GM23338 (cell line): ENCODE measurements at regions not wholly inside any gene's neighbourhood (a gene's known extent, or its start where the extent isn't known, plus 50 kb on each side); places are given as distances from the start of the nearest gene placed in this dataset.

ENCODE experiments used
- ATAC-seq: fragments of 200-7000 bp; cut with Tn5 transposase; 3 replicates; pipeline ENCODE4 v1.9.1; 2020
- DNase-seq: peaks from one replicate; pipeline ENCODE4 v3.0.0-alpha.2; 2015; ENCODE audit warnings: low spot score
- H2AFZ ChIP-seq: fragments of 200-600 bp; sonication (generic); 2 replicates; pipeline ENCODE4 v1.8.0; 2016; ENCODE audit warnings: antibody characterized with exemption, mild to moderate bottlenecking, moderate library complexity
- H3F3A ChIP-seq: fragments of 200-600 bp; sonication (generic); replicated peaks from 2 replicates; pipeline ENCODE4 v1.8.0; 2017; ENCODE audit warnings: antibody characterized with exemption, mixed run types, low read depth
- H3K27ac ChIP-seq: fragments of 200-600 bp; sonication (generic); 2 replicates; pipeline ENCODE4 v1.6.1; 2016; ENCODE audit warnings: low read depth
- H3K27me3 ChIP-seq: fragments of 200-600 bp; sonication (generic); 2 replicates; pipeline ENCODE4 v1.8.0; 2016; ENCODE audit warnings: mild to moderate bottlenecking, mixed run types, moderate library complexity; ENCODE audit not compliant: insufficient read depth
- H3K36me3 ChIP-seq: fragments of 200-600 bp; sonication (generic); 2 replicates; pipeline ENCODE4 v1.8.0; 2016; ENCODE audit warnings: mild to moderate bottlenecking; ENCODE audit not compliant: insufficient read depth
- H3K4me1 ChIP-seq: fragments of 200-600 bp; sonication (generic); 2 replicates; pipeline ENCODE4 v1.8.0; 2016; ENCODE audit warnings: mild to moderate bottlenecking, moderate library complexity; ENCODE audit not compliant: insufficient read depth
- H3K4me2 ChIP-seq: fragments of 200-600 bp; sonication (generic); 2 replicates; pipeline ENCODE4 v1.7.1; 2017; ENCODE audit warnings: mixed run types
- H3K4me3 ChIP-seq: fragments of 200-600 bp; sonication (generic); 2 replicates; pipeline ENCODE4 v1.6.1; 2016; ENCODE audit warnings: mixed run types
- H3K79me2 ChIP-seq: fragments of 200-600 bp; sonication (generic); replicated peaks from 2 replicates; pipeline ENCODE4 v1.8.0; 2017; ENCODE audit warnings: mild to moderate bottlenecking; ENCODE audit not compliant: insufficient read depth
- H3K9me2 ChIP-seq: fragments of 200-600 bp; sonication (generic); 2 replicates; pipeline ENCODE4 v1.8.0; 2017; ENCODE audit not compliant: insufficient read depth
- H4K20me1 ChIP-seq: fragments of 200-600 bp; sonication (generic); replicated peaks from 2 replicates; pipeline ENCODE4 v1.8.0; 2017; ENCODE audit warnings: mild to moderate bottlenecking; ENCODE audit not compliant: insufficient read depth
- H3K27ac Mint-ChIP-seq: 2 replicates; pipeline ENCODE4 v1.8.0; 2020; ENCODE audit warnings: inconsistent platforms, mild to moderate bottlenecking, moderate library complexity, mixed read lengths
- H3K27me3 Mint-ChIP-seq: 3 replicates; pipeline ENCODE4 v1.8.0; 2022; ENCODE audit warnings: low read depth, mild to moderate bottlenecking, moderate library complexity, mixed read lengths, inconsistent platforms; ENCODE audit not compliant: insufficient read depth, poor library complexity
- H3K36me3 Mint-ChIP-seq: 3 replicates; pipeline ENCODE4 v1.8.0; 2021; ENCODE audit warnings: low read depth, mild to moderate bottlenecking, inconsistent platforms, moderate library complexity, mixed read lengths
- H3K4me1 Mint-ChIP-seq: 3 replicates; pipeline ENCODE4 v1.8.0; 2020; ENCODE audit warnings: mild to moderate bottlenecking, inconsistent platforms, mixed read lengths
- H3K4me3 Mint-ChIP-seq: 3 replicates; pipeline ENCODE4 v1.8.0; 2021; ENCODE audit warnings: moderate library complexity, mild to moderate bottlenecking, inconsistent platforms, mixed read lengths
- H3K9me3 Mint-ChIP-seq: 3 replicates; pipeline ENCODE4 v1.8.0; 2020; ENCODE audit warnings: moderate library complexity, mild to moderate bottlenecking, inconsistent platforms, mixed read lengths
- ETS1 ChIP-seq: IDR thresholded peaks from 2 replicates; pipeline ENCODE4 v1.6.1; 2016; ENCODE audit warnings: antibody characterized with exemption
- EZH2 ChIP-seq: fragments of 200-600 bp; sonication (generic); IDR thresholded peaks from one replicate; pipeline ENCODE4 v1.8.0; 2017; ENCODE audit warnings: antibody characterized with exemption, mild to moderate bottlenecking, low read depth; ENCODE audit not compliant: unreplicated experiment
- EZH2phosphoT487 ChIP-seq: fragments of 200-600 bp; sonication (generic); IDR thresholded peaks from one replicate; pipeline ENCODE4 v1.8.1; 2018; ENCODE audit warnings: antibody characterized with exemption; ENCODE audit not compliant: unreplicated experiment
- JUNB ChIP-seq: IDR thresholded peaks from one replicate; pipeline ENCODE4 v1.6.1; 2016; ENCODE audit warnings: antibody characterized with exemption; ENCODE audit not compliant: unreplicated experiment
- NANOG ChIP-seq: IDR thresholded peaks from 2 replicates; pipeline ENCODE4 v1.6.1; 2016; ENCODE audit warnings: antibody characterized with exemption, borderline replicate concordance
- POLR2AphosphoS5 ChIP-seq: IDR thresholded peaks from 2 replicates; pipeline ENCODE4 v1.6.1; 2016; ENCODE audit warnings: antibody characterized with exemption, low read depth
- REST ChIP-seq: IDR thresholded peaks from one replicate; pipeline ENCODE4 v1.6.1; 2018; ENCODE audit warnings: antibody characterized with exemption; ENCODE audit not compliant: unreplicated experiment
- STAT1 ChIP-seq: IDR thresholded peaks from one replicate; pipeline ENCODE4 v1.6.1; 2016; ENCODE audit warnings: antibody characterized with exemption; ENCODE audit not compliant: unreplicated experiment
- ZNF114 ChIP-seq: fragments of 250-450 bp; sonication (Bioruptor Pico); IDR thresholded peaks from 2 replicates; pipeline ENCODE4 v1.5.0; 2020; ENCODE audit warnings: mild to moderate bottlenecking, moderate library complexity
- ZNF331 ChIP-seq: fragments of 250-450 bp; sonication (Bioruptor Pico); IDR thresholded peaks from 2 replicates; pipeline ENCODE4 v1.5.0; 2020; ENCODE audit warnings: low read depth, mild to moderate bottlenecking, moderate library complexity
- TF ChIP-seq, protein P1 (sequence below): fragments of 250-450 bp; sonication (Bioruptor Pico); IDR thresholded peaks from 2 replicates; pipeline ENCODE4 v1.5.0; 2020; ENCODE audit warnings: mild to moderate bottlenecking, moderate library complexity
- TF ChIP-seq, protein P2 (sequence below), 2 experiments: fragments of 200-600 bp in 1 of 2; sonication (generic) in 1 of 2; conservative IDR thresholded peaks; 2 replicates each; pipeline versions ENCODE4 v1.5.1 to v1.6.1; 2016 to 2017; ENCODE audit warnings: antibody characterized with exemption in 2 of 2, low read depth in 2 of 2, mild to moderate bottlenecking in 2 of 2, moderate library complexity in 1 of 2

GRCh38 chr2:173669271-173669853 is 295.8 kb downstream of the SP3 start:
- peaks cover 5% of the 10 kb centered on the region; the same call in 1 of the 3 replicates for H3K9me3 Mint-ChIP-seq
- H3K27me3 Mint-ChIP-seq = peaks cover 7% of the 10 kb centered on the region
- TF ChIP-seq NANOG (no peak), STAT1 (no peak), POLR2AphosphoS5 (no peak), ZNF114 (CRISPR knock-in tag) (no peak), EZH2phosphoT487 (no peak), ETS1 (no peak), JUNB (no peak), EZH2 (no peak), REST (no peak), ZNF331 (CRISPR knock-in tag) (no peak)
- TF ChIP-seq, protein P1, sequence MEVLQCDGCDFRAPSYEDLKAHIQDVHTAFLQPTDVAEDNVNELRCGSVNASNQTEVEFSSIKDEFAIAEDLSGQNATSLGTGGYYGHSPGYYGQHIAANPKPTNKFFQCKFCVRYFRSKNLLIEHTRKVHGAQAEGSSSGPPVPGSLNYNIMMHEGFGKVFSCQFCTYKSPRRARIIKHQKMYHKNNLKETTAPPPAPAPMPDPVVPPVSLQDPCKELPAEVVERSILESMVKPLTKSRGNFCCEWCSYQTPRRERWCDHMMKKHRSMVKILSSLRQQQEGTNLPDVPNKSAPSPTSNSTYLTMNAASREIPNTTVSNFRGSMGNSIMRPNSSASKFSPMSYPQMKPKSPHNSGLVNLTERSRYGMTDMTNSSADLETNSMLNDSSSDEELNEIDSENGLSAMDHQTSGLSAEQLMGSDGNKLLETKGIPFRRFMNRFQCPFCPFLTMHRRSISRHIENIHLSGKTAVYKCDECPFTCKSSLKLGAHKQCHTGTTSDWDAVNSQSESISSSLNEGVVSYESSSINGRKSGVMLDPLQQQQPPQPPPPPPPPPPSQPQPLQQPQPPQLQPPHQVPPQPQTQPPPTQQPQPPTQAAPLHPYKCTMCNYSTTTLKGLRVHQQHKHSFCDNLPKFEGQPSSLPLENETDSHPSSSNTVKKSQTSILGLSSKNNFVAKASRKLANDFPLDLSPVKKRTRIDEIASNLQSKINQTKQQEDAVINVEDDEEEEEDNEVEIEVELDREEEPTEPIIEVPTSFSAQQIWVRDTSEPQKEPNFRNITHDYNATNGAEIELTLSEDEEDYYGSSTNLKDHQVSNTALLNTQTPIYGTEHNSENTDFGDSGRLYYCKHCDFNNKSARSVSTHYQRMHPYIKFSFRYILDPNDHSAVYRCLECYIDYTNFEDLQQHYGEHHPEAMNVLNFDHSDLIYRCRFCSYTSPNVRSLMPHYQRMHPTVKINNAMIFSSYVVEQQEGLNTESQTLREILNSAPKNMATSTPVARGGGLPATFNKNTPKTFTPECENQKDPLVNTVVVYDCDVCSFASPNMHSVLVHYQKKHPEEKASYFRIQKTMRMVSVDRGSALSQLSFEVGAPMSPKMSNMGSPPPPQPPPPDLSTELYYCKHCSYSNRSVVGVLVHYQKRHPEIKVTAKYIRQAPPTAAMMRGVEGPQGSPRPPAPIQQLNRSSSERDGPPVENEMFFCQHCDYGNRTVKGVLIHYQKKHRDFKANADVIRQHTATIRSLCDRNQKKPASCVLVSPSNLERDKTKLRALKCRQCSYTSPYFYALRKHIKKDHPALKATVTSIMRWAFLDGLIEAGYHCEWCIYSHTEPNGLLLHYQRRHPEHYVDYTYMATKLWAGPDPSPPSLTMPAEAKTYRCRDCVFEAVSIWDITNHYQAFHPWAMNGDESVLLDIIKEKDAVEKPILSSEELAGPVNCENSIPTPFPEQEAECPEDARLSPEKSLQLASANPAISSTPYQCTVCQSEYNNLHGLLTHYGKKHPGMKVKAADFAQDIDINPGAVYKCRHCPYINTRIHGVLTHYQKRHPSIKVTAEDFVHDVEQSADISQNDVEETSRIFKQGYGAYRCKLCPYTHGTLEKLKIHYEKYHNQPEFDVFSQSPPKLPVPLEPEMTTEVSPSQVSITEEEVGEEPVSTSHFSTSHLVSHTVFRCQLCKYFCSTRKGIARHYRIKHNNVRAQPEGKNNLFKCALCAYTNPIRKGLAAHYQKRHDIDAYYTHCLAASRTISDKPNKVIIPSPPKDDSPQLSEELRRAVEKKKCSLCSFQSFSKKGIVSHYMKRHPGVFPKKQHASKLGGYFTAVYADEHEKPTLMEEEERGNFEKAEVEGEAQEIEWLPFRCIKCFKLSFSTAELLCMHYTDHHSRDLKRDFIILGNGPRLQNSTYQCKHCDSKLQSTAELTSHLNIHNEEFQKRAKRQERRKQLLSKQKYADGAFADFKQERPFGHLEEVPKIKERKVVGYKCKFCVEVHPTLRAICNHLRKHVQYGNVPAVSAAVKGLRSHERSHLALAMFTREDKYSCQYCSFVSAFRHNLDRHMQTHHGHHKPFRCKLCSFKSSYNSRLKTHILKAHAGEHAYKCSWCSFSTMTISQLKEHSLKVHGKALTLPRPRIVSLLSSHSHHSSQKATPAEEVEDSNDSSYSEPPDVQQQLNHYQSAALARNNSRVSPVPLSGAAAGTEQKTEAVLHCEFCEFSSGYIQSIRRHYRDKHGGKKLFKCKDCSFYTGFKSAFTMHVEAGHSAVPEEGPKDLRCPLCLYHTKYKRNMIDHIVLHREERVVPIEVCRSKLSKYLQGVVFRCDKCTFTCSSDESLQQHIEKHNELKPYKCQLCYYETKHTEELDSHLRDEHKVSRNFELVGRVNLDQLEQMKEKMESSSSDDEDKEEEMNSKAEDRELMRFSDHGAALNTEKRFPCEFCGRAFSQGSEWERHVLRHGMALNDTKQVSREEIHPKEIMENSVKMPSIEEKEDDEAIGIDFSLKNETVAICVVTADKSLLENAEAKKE = no peak
- TF ChIP-seq, protein P2, sequence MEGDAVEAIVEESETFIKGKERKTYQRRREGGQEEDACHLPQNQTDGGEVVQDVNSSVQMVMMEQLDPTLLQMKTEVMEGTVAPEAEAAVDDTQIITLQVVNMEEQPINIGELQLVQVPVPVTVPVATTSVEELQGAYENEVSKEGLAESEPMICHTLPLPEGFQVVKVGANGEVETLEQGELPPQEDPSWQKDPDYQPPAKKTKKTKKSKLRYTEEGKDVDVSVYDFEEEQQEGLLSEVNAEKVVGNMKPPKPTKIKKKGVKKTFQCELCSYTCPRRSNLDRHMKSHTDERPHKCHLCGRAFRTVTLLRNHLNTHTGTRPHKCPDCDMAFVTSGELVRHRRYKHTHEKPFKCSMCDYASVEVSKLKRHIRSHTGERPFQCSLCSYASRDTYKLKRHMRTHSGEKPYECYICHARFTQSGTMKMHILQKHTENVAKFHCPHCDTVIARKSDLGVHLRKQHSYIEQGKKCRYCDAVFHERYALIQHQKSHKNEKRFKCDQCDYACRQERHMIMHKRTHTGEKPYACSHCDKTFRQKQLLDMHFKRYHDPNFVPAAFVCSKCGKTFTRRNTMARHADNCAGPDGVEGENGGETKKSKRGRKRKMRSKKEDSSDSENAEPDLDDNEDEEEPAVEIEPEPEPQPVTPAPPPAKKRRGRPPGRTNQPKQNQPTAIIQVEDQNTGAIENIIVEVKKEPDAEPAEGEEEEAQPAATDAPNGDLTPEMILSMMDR (conservative IDR thresholded peaks at IDR 0.05; ENCODE audit: low read depth in 2 of 2) = no peak
- Histone ChIP-seq H2AFZ (no peak overlapping the region), H3K27me3 (no peaks in the 10 kb centered on the region), H3K36me3 (no peaks in the 10 kb centered on the region), H3F3A (no peaks in the 10 kb centered on the region), H3K4me3 (no peak overlapping the region), H3K4me2 (no peak overlapping the region), H3K4me1 (peaks cover 8% of the 10 kb centered on the region; the same call in 1 of the 2 replicates), H4K20me1 (no peaks in the 10 kb centered on the region), H3K27ac (no peak overlapping the region), H3K9me2 (peaks cover under 1% of the 10 kb centered on the region; the same call in 1 of the 2 replicates), H3K79me2 (no peaks in the 10 kb centered on the region)
- no peak overlapping the region for H3K4me3 Mint-ChIP-seq
- H3K36me3 Mint-ChIP-seq = no peaks in the 10 kb centered on the region
- H3K27ac Mint-ChIP-seq = no peak overlapping the region
- DNase-seq (no peak), ATAC-seq (no peak)
- peaks cover 9% of the 10 kb centered on the region for H3K4me1 Mint-ChIP-seq
